Esophagus squamous epithelium (tissue), 4 donors: ENCODE measurements at regions not wholly inside any gene's neighbourhood (a gene's known extent, or its start where the extent isn't known, plus 50 kb on each side); places are given as distances from the start of the nearest gene placed in this dataset.
A peak's percentile ranks its signal among the peaks of the same experiment; 100 is the strongest.

Experiments used
- CTCF ChIP-seq, 6 experiments: fragments of 450-650 bp in 4 of 6; fragments of 200-600 bp in 2 of 6; sonication (generic) in 2 of 6; IDR thresholded peaks; one replicate each; pipeline ENCODE4 v1.5.1; 2016 to 2019; ENCODE audit warnings: antibody characterized with exemption in 6 of 6, mild to moderate bottlenecking in 4 of 6, moderate library complexity in 4 of 6
- POLR2A ChIP-seq, 4 donors: fragments of 450-650 bp; IDR thresholded peaks; one replicate each; pipeline ENCODE4 v1.6.1; 2017; ENCODE audit warnings: antibody characterized with exemption in 4 of 4, mild to moderate bottlenecking in 4 of 4, moderate library complexity in 3 of 4

- no peak for TF ChIP-seq POLR2A (IDR thresholded peaks at IDR 0.05)
- TF ChIP-seq CTCF (IDR thresholded peaks at IDR 0.05): peak in 1 of 6 experiments; percentile 7
These were observed 138.3 kb upstream of the SMIM23 start for GRCh38 chr5:171647043-171647903.
